NCI-H1436 treated with DMSO at 0.1 percent for 48 hours (cell line): ENCODE measurements at regions not wholly inside any gene's neighbourhood (a gene's known extent, or its start where the extent isn't known, plus 50 kb on each side); places are given as distances from the start of the nearest gene placed in this dataset.

Experiments used
- DNase-seq: peaks from one replicate; lab custom pipeline; 2025; lab: John Stamatoyannopoulos, UW

DNA sequence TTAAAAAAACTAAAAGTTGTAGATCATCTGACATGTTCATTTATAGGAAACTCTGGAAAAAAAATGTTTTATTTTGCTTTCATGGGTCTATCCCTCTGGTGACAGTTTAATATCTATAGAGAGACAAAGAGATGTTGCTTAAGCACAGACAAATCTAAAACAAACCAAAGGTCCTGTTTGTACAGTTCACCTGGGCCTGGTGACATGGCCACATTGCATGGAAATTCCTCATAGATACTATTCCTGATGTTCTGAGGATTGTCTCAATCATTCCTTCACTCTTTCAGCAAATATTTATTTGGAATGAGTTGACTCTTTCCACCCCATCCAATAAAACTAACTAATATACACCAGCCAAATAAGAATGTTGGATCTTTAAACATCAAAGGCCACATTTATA, 259.1 kb upstream of the NOCT start:
- DNase-seq, result no peak

DNA sequence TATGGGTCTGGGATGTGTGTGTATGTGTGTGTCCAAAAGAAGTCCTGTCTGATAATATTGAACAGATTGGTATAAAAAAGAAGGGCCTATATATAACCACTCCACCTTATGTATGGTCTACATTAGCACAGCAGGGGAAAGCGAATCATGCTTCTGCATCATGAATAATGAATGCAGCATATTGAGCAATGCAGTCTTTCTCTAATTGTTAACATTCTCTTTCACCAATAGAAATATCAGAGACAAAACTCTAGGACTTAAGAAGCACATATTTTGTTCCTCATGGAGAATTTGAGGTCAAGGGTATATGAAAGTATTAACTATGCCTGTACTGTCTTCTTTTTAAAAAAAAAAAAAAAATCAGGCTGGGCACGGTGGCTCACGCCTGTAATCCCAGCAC, 264.3 kb upstream of the NOCT start:
- no peak for DNase-seq

DNA sequence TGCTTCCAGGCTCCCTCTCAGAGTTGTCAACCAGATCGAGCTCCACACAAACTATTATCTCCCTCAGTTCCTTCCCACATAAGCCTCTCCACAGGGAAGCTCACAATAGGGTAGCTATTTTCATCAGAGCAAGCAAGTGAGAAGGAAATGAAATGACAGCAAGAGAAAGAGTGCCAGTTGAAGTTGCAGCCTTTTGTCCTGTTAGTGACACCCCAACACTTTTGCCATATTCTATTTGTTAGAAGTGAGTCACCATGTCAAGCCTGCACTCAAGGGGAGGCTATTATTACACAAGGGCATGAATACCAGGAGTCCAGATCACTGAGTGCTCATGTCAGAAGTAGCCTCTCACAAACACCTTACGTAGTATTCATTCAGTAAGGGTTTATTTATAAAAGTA, 266.3 kb upstream of the NOCT start:
- no peak for DNase-seq

DNA sequence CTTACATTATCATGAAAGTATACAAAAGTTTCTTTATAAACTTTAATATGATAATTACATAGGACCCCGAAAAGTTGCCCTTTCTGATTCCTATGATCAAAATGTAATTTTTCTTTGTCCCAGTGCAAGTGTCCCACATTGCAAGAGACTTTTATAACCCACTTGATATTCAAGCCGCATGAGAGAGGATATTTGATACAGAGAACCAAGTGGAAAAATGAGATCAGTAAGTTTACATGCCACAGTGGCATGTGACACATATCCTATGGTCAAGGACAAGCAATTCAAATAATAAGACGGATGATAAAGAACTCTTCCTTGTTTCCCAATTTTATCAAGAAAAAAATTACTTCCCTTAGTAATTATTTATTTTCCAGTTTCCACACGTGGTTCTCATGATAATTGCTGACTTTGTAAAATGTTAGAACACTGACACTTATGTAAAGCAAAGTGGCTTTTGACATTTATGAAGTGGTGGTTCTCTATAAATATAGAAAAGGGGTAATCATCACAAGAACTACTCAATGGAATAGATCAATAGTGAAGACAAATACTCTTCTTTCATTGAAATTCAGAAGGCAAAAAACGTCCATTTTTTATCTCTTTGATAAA, 273.7 kb upstream of the NOCT start:
- no peak for DNase-seq

DNA sequence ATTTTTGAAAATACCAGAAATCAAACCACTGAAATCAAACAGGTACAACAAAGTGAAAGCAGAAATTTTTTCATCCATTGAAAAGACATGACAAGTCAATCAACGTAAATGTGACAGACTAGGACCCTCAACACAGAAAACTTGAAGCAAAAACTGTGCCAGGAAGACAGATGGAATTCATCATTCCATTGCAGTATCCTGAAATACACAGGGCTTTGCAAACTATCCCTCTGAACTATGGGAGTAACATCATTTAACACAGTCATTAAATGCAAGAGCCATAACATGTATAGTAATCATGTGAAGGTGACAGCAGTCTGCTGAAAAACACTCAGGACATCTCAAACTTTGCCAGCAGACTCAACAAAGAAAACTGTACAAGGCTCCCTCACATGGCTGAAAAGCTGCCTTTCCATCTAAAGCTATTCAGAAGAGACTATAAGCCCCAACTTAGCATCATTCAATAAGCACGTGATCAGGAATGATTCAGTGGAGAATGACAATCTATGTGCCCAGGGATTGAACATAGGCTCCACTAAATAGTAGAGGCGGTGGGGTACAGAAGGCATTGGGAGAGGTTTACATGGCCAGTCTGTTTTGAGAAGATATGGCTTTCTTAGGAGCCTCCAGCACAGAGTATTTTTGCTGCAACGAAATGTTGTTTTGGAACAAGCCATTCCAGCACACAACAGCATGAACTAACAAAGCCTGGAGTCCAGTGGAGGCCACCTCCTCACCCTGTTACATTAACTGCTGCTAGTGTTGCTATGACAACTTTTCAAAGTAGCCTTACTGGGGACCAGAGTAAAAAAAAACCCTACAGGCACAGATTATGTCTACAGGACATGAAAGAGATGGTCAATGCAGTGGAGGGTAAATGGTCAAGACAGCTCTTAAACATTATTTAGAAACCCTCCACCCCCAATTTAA, 274.5 kb upstream of the NOCT start:
- DNase-seq, result no peak

DNA sequence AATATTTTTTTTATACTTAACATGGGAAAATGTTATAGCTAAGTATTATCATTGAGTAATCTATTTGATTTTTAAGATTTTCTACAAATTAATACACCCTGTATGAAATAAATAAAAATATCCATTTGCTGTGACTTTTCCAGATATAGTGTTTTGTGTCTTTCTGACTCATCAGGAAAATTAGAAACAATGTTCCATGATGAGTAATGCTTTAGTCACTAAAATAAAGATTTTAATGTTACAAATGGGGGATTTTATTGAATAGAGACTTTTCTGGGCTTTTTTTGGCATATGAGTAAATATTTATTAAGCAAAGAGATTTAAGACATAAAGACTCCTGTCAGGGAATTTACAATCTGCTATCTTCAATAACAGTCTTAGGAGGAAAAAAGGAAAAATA, 279.2 kb upstream of the NOCT start:
- DNase-seq, result no peak

DNA sequence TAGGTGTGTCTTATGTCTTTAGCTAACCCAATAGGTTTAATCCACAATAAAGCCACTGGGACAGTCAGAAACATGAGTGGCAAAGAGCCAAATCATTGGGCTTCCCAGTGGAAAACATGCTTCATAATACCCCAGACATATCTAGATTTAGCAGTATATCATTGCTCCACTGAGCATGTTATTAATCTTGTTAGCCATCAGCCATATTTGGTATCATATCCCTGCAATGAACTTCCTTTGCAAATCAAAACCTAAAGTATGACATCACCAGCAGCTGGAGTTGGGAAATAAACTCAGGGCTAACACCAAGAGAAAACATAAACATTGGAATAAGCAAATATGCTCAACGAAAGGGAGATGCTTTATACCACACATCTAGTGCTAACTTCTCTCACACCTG, 280.8 kb upstream of the NOCT start:
- no peak for DNase-seq

DNA sequence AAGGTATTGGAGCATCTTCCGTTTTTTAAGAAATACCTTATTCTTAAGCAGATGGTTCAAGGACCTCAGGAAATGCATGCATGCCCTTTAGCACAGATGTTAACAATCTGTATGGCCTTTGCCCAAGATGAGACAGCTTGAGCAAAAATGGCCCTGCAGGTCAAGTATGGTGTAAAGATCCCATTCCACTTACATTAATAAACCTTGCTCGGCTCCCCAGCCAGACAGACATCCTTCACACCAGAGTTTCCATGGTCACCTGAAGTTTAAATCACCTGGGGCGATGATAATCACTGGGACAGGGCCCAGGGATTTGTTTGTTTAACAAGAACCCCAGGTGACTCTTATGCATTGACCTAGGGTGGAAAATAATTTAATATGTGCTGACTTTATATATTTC, 287.0 kb upstream of the NOCT start:
- no peak for DNase-seq

DNA sequence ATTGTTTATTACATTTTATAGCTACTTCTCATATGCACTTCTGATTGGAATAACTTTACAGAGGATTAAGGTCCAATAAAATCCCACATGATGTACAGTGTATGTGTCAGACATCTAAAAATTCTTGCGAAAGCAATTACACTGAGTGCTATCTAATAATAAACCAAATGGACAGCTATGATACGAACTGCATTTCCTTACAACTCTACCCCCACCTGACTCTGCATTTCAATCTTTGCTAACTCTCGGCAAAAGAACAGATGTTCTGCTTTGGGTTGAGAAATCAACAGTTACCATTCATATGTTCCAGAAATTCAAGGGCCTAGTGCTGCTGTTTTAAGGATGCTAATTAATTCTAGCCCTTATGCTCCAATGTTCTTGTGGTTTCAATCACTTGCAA, 287.9 kb upstream of the NOCT start:
- DNase-seq, result no peak

DNA sequence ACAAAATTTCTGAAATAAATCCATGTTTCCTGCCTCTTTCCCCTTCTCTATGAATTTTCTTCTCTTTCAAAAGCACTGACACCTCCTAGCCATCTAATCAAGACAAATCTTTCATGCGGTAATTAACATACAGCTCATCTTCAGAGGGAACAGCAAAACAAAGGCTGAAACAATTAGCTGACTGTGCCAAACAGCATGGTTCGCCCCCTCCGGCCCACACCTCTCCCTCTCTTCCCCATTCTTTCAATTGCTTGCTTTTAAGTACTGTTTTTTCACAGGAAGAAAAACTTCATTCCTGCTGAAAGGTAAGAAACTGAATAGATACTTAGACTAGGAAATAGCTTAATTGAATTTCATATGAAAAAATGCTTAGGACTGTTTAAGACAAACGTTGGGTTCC, 291.1 kb upstream of the NOCT start:
- no peak for DNase-seq

DNA sequence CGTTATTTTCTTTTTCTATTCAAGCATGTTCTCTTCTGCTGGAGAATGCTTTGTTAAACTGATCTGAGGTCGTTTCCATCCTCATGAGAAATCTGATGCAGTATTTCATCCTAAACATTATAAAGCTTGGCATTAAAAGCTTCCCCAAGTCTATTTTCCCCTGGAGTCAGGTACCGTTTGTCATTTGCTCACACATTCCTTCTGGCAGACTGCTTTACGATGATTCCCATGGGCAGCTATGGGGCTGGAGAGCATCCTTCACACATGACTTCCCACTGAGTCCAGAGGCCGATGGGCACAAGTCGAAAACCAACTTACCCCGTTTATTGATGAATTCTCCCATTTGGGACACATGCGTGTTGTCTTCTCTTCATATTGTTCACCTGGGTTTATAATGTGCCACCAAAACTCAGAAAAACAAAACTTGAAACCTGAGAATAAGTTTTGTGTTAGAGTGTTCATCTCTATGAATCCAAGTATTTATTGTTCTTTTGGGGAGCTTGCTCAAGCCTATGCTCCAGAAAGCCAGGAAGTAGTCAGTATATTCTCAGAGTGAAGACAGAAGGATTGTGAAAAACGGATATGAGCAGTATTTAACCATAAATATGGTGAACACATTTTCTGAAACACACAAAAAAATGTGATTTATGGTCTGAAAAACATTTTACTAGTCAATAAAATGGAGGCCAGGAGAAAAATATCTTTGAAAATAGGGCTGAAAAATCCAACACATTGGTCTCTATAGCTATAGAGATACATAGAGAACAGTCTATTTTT, 298.8 kb upstream of the NOCT start:
- DNase-seq, result no peak

DNA sequence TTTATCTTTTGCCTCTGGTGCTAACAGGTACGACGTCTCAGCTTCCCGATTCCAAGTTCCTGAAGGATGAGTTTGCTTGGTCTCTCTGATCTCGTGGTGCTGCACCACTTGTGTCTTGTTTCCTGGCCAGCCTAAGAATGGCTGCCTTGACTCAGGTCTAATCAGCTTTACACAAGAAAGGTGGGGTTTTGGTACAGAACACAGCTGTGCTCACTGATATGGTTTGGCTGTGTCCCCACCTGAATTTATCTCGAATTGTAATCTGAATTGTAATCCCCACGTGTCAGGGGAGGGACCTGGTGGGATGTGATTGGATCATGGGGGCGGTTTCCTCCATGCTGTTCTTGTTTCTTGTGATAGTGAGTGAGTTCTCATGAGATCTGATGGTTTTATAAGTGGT, 305.3 kb upstream of the NOCT start:
- no peak for DNase-seq

DNA sequence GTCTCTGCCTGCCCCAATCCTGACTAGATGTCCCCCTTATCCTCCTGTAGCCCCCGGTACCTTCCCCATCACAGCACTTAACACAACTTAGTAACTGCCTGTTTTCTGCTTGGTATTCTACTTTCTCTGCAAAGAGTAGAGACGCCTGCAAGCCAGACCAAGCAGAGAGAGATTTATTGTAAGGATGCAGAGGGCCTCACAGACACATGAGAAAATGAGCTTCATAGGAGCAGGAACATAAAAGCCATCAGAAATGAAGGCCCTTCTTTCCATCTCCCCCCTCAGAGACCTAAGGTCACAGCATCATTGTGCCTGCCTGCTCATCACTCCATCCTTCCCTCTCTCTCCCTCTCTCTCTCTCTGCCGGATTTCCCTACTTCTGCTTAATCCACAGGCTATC, 305.7 kb upstream of the NOCT start:
- DNase-seq, result no peak

DNA sequence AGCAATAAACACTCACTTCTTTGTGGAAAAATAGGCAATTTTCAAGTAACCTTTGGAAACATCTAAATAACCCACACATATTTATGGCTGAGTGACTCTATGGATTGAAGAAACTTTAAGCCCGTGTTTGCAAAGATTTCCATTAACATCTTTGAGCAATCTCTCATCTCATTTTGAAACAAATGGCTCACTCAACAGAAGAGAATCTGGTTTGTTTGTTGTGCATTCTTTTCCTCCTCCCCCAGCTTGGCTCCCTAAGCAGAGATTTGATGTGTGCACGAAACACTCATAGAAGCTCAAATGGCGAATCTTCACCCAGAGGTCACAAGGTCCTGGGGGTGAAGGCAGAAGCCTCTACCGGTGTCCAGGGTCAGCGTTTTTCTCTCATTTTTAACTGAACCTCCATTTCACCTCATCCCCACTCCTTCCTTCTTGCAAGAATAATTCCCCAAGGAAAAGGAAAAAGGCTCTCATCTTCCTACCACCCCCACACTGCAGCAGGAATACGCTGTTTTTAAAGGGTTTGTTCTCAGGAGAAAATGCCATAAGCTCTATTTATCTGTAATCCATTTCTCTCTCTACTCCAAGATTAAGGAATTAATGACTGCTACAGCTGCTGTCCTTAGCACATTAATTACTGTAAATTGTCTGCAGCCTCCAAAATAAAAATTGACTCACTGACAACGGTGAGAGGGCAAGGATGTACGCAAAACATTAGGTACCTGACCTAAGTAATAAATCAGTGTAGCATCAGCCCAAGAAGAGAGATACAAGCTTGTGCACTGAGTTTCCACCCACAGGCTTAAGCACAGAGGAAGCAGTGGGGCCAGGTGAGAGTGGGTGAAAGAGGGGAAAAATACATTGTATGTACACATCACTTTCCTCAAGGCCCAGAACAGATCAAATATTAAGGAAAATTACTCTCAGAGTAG, 307.6 kb upstream of the NOCT start:
- no peak for DNase-seq

DNA sequence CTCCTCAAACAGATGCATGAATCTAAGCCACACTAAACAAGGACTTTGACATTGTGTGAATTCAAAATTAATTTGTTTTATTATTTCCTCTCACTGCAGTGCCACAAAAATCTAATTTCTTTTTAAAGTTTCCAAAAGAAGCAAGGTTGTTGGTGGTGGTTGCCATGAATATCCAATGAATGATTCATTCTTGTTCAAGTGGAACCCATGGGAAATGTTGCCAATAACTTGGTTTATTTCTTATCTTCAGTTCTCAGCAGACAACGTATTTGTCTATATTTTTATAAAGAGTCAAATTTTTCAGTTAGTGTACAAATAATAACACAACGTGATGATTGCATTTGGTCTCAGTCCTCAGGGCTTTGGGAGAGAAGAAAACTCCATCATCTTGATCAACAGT, 309.4 kb upstream of the NOCT start:
- no peak for DNase-seq

DNA sequence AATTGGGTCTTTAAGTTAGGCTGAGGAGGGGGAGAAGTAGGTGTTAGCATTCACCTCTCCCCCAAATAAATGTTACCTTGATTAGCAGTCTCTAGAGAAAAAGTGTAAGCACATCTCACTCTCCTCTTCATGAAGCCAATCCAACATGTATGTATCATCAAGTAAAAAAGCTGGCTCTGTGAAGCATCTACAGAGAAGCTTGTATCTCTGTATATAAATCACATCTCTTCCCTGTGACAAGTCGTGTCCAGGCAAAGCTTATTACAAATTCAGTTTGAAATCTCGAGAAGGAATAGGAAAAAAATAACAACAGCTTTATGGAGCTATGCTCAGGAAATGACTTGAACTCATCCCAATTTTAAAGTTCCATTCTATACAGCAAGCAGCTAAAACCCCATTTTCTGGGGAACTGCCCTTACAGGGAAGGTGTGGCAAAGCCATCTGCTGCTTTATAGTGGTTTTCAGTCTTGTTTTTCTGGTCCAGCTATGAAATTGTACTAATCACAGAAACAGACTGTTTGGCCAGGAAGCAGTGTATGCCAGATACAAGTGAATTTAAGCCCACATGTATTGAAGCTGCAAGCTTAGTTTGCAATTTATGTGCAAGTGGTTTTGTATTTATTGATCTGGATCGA, 313.3 kb upstream of the NOCT start:
- no peak for DNase-seq

DNA sequence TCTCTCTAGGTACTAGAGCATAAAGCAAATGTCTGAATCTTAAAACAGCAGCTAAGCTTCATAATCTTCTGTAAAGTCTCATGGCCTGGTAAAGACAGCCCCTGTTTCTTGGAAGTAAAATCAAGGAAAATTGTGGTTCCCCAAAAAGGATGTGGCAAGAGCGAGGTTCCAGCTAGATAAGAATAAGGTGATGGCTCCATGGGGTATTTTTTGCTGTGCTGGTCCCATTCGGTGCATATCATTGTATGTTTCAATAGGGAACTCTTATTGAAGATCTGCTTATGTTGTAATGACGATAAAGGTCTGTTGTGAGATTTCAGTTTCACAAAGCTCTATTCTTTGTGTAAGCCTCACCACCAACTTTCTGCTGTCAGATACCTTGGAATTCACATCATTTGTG, 316.9 kb upstream of the NOCT start:
- DNase-seq, result no peak

DNA sequence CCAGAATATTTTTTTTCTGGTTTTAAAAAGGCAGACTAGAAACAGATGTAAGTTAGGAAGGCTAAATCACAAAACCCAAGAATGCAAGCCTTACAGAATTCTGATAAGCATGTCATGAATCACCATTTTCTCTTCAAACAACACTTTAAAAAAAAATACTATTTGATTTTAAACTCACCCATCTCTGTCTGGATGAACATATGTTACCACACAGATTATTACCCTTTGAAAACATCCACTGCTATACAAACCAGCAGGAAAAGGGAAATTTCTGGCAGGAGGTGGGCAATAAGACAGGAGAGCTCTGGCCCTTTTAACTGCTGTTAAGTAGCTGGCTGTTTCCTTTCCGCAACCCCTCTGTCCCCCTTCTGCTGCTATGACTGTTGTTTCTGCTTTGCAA, 317.7 kb upstream of the NOCT start:
- DNase-seq, result no peak

DNA sequence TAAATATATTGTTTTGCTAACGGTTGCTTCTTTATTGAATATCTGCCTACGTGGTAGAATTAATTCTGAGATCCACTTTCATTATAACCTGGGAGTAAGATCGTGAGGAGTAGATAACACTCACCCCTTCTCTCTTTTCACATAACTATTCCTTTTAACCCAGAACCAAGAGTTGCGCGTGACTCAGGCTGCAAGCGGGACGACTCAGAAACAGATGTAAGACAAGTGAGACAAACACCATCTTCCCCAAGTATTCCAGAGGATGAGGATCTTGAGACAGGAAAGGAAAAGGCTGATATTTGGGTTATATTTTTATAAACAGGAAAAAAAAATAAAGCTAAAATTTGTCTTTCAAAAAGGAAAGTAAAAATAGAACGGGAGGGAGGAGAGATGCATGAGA, 318.8 kb upstream of the NOCT start:
- DNase-seq, result no peak

DNA sequence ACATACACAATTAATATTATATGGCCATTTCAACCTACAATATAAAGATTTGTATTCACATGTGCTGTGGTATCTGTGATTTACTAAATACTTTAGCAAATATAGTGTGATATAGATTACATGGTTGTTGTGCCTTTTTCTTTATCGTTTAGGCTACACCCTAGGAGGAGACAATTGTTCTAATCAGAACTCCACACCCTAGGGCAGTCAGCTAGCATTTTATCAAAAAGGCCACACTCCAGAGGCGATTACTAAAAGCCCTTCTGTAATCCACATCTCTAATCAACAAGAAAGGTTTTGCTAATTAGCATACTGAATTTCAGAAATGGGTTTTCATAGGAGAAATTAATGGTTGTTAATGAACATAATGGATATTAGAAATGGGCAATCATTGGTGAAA, 319.5 kb upstream of the NOCT start:
- no peak for DNase-seq

DNA sequence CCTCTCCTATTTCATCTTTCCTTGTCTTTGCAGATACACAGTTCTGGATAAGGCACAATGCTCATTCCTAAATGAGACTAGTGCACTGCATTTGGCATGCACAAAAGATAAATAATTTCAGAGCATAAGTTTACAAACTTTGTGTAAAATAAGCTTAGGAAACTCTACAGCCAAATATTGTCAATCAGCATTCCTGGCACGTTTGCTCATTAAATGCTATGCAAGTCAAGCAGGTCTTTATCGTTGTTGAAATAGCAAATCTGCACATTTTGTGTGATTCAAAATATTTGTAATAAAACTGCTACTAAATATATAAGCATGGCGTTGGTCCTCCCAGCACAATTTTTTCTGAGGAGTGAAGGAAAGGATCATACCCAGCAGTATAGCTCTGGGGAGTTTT, 322.1 kb upstream of the NOCT start:
- no peak for DNase-seq
